ENCODE measurements at regions not wholly inside any gene's neighbourhood (a gene's known extent, or its start where the extent isn't known, plus 50 kb on each side); places are given as distances from the start of the nearest gene placed in this dataset.
A peak's percentile ranks its signal among the peaks of the same experiment; 100 is the strongest.

- no CpG with 5 or more reads among the region's 2 CpGs for WGBS (ENCODE audit: insufficient coverage)
These were observed 364.8 kb upstream of the GALNTL6 start for GRCh38 chr4:171448358-171448757.

GRCh38 chr4:171441300-171441941 lies 371.8 kb upstream of the GALNTL6 start:
- no peak overlapping the region for H3K4me3 ChIP-seq (ENCODE audit: low read depth, low read length)
- 57% methylated on average over 1 of the region's 1 CpG for WGBS (ENCODE audit: insufficient coverage)
- H3K36me3 ChIP-seq (ENCODE audit: control insufficient read depth, insufficient read depth, low read length), result no peaks in the 10 kb centered on the region
- H3K9me3 ChIP-seq (ENCODE audit: control insufficient read depth, insufficient read depth, low read length), result no peaks in the 10 kb centered on the region
- no peaks in the 10 kb centered on the region for H3K4me1 ChIP-seq (ENCODE audit: control insufficient read depth, insufficient read depth, low read length)
- no peaks in the 10 kb centered on the region for H3K27me3 ChIP-seq (ENCODE audit: control insufficient read depth, insufficient read depth, low read length)
- peak in 1 of 6 donors; percentile 33 for DNase-seq (ENCODE audit: low read depth in 4 of 6, low spot score in 6 of 6)
- H3K27ac ChIP-seq (ENCODE audit: low read depth, low read length), result no peak overlapping the region

More at GRCh38 chr4:171448358-171448757, 364.8 kb upstream of the GALNTL6 start:
- no peak for DNase-seq (ENCODE audit: low read depth in 4 of 6, low spot score in 6 of 6)
- no peaks in the 10 kb centered on the region for H3K27me3 ChIP-seq (ENCODE audit: control insufficient read depth, insufficient read depth, low read length)
- H3K4me1 ChIP-seq (ENCODE audit: control insufficient read depth, insufficient read depth, low read length), result no peaks in the 10 kb centered on the region
- no peaks in the 10 kb centered on the region for H3K36me3 ChIP-seq (ENCODE audit: control insufficient read depth, insufficient read depth, low read length)
- H3K27ac ChIP-seq (ENCODE audit: low read depth, low read length), result no peak overlapping the region
- H3K4me3 ChIP-seq (ENCODE audit: low read depth, low read length), result no peak overlapping the region
- H3K9me3 ChIP-seq (ENCODE audit: control insufficient read depth, insufficient read depth, low read length), result no peaks in the 10 kb centered on the region

- H3K27me3 ChIP-seq (ENCODE audit: control insufficient read depth, insufficient read depth, low read length), result no peaks in the 10 kb centered on the region
- H3K9me3 ChIP-seq (ENCODE audit: control insufficient read depth, insufficient read depth, low read length), result no peaks in the 10 kb centered on the region
- H3K4me1 ChIP-seq (ENCODE audit: control insufficient read depth, insufficient read depth, low read length), result no peaks in the 10 kb centered on the region
- H3K4me3 ChIP-seq (ENCODE audit: low read depth, low read length), result no peak overlapping the region
- H3K36me3 ChIP-seq (ENCODE audit: control insufficient read depth, insufficient read depth, low read length), result no peaks in the 10 kb centered on the region
- H3K27ac ChIP-seq (ENCODE audit: low read depth, low read length), result no peak overlapping the region
- no peak for DNase-seq (ENCODE audit: low read depth in 4 of 6, low spot score in 6 of 6)
These were observed 379.5 kb upstream of the GALNTL6 start for GRCh38 chr4:171433674-171434073.

GRCh38 chr4:171432536-171432935 lies 380.7 kb upstream of the GALNTL6 start:
- Histone ChIP-seq H3K9me3 (ENCODE audit: control insufficient read depth, insufficient read depth, low read length) (no peaks in the 10 kb centered on the region), H3K27ac (ENCODE audit: low read depth, low read length) (no peak overlapping the region), H3K4me1 (ENCODE audit: control insufficient read depth, insufficient read depth, low read length) (no peaks in the 10 kb centered on the region), H3K36me3 (ENCODE audit: control insufficient read depth, insufficient read depth, low read length) (no peaks in the 10 kb centered on the region), H3K27me3 (ENCODE audit: control insufficient read depth, insufficient read depth, low read length) (no peaks in the 10 kb centered on the region), H3K4me3 (ENCODE audit: low read depth, low read length) (no peak overlapping the region)
- DNase-seq (ENCODE audit: low read depth in 4 of 6, low spot score in 6 of 6), result no peak

- Histone ChIP-seq H3K36me3 (ENCODE audit: control insufficient read depth, insufficient read depth, low read length) (no peaks in the 10 kb centered on the region), H3K9me3 (ENCODE audit: control insufficient read depth, insufficient read depth, low read length) (no peaks in the 10 kb centered on the region), H3K27ac (ENCODE audit: low read depth, low read length) (no peak overlapping the region), H3K4me3 (ENCODE audit: low read depth, low read length) (no peak overlapping the region), H3K4me1 (ENCODE audit: control insufficient read depth, insufficient read depth, low read length) (no peaks in the 10 kb centered on the region), H3K27me3 (ENCODE audit: control insufficient read depth, insufficient read depth, low read length) (no peaks in the 10 kb centered on the region)
- WGBS (ENCODE audit: insufficient coverage), result 100% methylated on average over 3 of the region's 3 CpGs
- no peak for DNase-seq (ENCODE audit: low read depth in 4 of 6, low spot score in 6 of 6)
These were observed 382.7 kb upstream of the GALNTL6 start for GRCh38 chr4:171430495-171430894.

- Histone ChIP-seq H3K36me3 (ENCODE audit: control insufficient read depth, insufficient read depth, low read length) (no peaks in the 10 kb centered on the region), H3K4me1 (ENCODE audit: control insufficient read depth, insufficient read depth, low read length) (no peaks in the 10 kb centered on the region), H3K27me3 (ENCODE audit: control insufficient read depth, insufficient read depth, low read length) (no peaks in the 10 kb centered on the region), H3K4me3 (ENCODE audit: low read depth, low read length) (no peak overlapping the region), H3K9me3 (ENCODE audit: control insufficient read depth, insufficient read depth, low read length) (no peaks in the 10 kb centered on the region), H3K27ac (ENCODE audit: low read depth, low read length) (no peak overlapping the region)
- no CpG with 5 or more reads among the region's 6 CpGs for WGBS (ENCODE audit: insufficient coverage)
- peak in 1 of 6 donors; percentile 62 for DNase-seq (ENCODE audit: low read depth in 4 of 6, low spot score in 6 of 6)
These were observed 416.0 kb upstream of the GALNTL6 start for GRCh38 chr4:171397175-171397574.

- Histone ChIP-seq H3K27ac (ENCODE audit: low read depth, low read length) (no peak overlapping the region), H3K27me3 (ENCODE audit: control insufficient read depth, insufficient read depth, low read length) (no peaks in the 10 kb centered on the region), H3K36me3 (ENCODE audit: control insufficient read depth, insufficient read depth, low read length) (no peaks in the 10 kb centered on the region), H3K9me3 (ENCODE audit: control insufficient read depth, insufficient read depth, low read length) (no peaks in the 10 kb centered on the region), H3K4me3 (ENCODE audit: low read depth, low read length) (no peak overlapping the region), H3K4me1 (ENCODE audit: control insufficient read depth, insufficient read depth, low read length) (no peaks in the 10 kb centered on the region)
- WGBS (ENCODE audit: insufficient coverage), result no CpG with 5 or more reads among the region's 3 CpGs
- peak in 1 of 6 donors; percentile 54 for DNase-seq (ENCODE audit: low read depth in 4 of 6, low spot score in 6 of 6)
These were observed 422.6 kb upstream of the GALNTL6 start for GRCh38 chr4:171390626-171391025.

- no peaks in the 10 kb centered on the region for H3K36me3 ChIP-seq (ENCODE audit: control insufficient read depth, insufficient read depth, low read length)
- H3K4me1 ChIP-seq (ENCODE audit: control insufficient read depth, insufficient read depth, low read length), result no peaks in the 10 kb centered on the region
- H3K27me3 ChIP-seq (ENCODE audit: control insufficient read depth, insufficient read depth, low read length), result no peaks in the 10 kb centered on the region
- DNase-seq (ENCODE audit: low read depth in 4 of 6, low spot score in 6 of 6), result no peak
- H3K9me3 ChIP-seq (ENCODE audit: control insufficient read depth, insufficient read depth, low read length), result no peaks in the 10 kb centered on the region
- no peak overlapping the region for H3K4me3 ChIP-seq (ENCODE audit: low read depth, low read length)
- no peak overlapping the region for H3K27ac ChIP-seq (ENCODE audit: low read depth, low read length)
These were observed 434.9 kb upstream of the GALNTL6 start for GRCh38 chr4:171378323-171378722.

- peak in 2 of 6 donors; percentile 64 to 87 for DNase-seq (ENCODE audit: low read depth in 4 of 6, low spot score in 6 of 6)
- no peaks in the 10 kb centered on the region for H3K4me1 ChIP-seq (ENCODE audit: control insufficient read depth, insufficient read depth, low read length)
- H3K27me3 ChIP-seq (ENCODE audit: control insufficient read depth, insufficient read depth, low read length), result no peaks in the 10 kb centered on the region
- WGBS (ENCODE audit: insufficient coverage), result no CpG with 5 or more reads among the region's 1 CpG
- H3K27ac ChIP-seq (ENCODE audit: low read depth, low read length), result no peak overlapping the region
- no peak overlapping the region for H3K4me3 ChIP-seq (ENCODE audit: low read depth, low read length)
- no peaks in the 10 kb centered on the region for H3K36me3 ChIP-seq (ENCODE audit: control insufficient read depth, insufficient read depth, low read length)
- H3K9me3 ChIP-seq (ENCODE audit: control insufficient read depth, insufficient read depth, low read length), result no peaks in the 10 kb centered on the region
These were observed 436.5 kb upstream of the GALNTL6 start for GRCh38 chr4:171376724-171377123.

GRCh38 chr4:171353535-171353934 lies 459.7 kb upstream of the GALNTL6 start:
- Histone ChIP-seq H3K9me3 (ENCODE audit: control insufficient read depth, insufficient read depth, low read length) (no peaks in the 10 kb centered on the region), H3K4me1 (ENCODE audit: control insufficient read depth, insufficient read depth, low read length) (no peaks in the 10 kb centered on the region), H3K27me3 (ENCODE audit: control insufficient read depth, insufficient read depth, low read length) (no peaks in the 10 kb centered on the region), H3K27ac (ENCODE audit: low read depth, low read length) (no peak overlapping the region), H3K36me3 (ENCODE audit: control insufficient read depth, insufficient read depth, low read length) (no peaks in the 10 kb centered on the region), H3K4me3 (ENCODE audit: low read depth, low read length) (no peak overlapping the region)
- no peak for DNase-seq (ENCODE audit: low read depth in 4 of 6, low spot score in 6 of 6)

Data from spinal cord (tissue), 9 donors.